Osteocyte (in vitro differentiated cells): ENCODE measurements at regions not wholly inside any gene's neighbourhood (a gene's known extent, or its start where the extent isn't known, plus 50 kb on each side); places are given as distances from the start of the nearest gene placed in this dataset.
"Not testable (repeated sequence)": the region's sequence is repeated elsewhere in the genome, so short reads cannot be mapped to it uniquely, and the experiment has no call there.

Source experiments
- DNase-seq: peaks from one replicate; pipeline ENCODE4 v3.0.0; 2021; ENCODE audit warnings: mixed read lengths; ENCODE audit not compliant: unreplicated experiment; ENCODE audit errors: extremely low spot score
- H3K27ac Mint-ChIP-seq: one replicate; pipeline ENCODE4 v1.8.0; 2021; ENCODE audit warnings: mild to moderate bottlenecking, mixed read lengths; ENCODE audit not compliant: unreplicated experiment
- H3K27me3 Mint-ChIP-seq: one replicate; pipeline ENCODE4 v1.8.0; 2021; ENCODE audit warnings: mixed read lengths; ENCODE audit not compliant: unreplicated experiment
- H3K36me3 Mint-ChIP-seq: one replicate; pipeline ENCODE4 v1.8.0; 2021; ENCODE audit warnings: mixed read lengths; ENCODE audit not compliant: unreplicated experiment
- H3K4me1 Mint-ChIP-seq: one replicate; pipeline ENCODE4 v1.8.0; 2021; ENCODE audit warnings: mixed read lengths; ENCODE audit not compliant: unreplicated experiment
- H3K4me3 Mint-ChIP-seq: one replicate; pipeline ENCODE4 v1.8.0; 2021; ENCODE audit warnings: mild to moderate bottlenecking, moderate library complexity, mixed read lengths; ENCODE audit not compliant: unreplicated experiment
- H3K9me3 Mint-ChIP-seq: one replicate; pipeline ENCODE4 v1.8.0; 2021; ENCODE audit warnings: mixed read lengths; ENCODE audit not compliant: unreplicated experiment
- TF ChIP-seq, protein P1 (sequence below): fragments of 200-600 bp; sonication (generic); IDR thresholded peaks from 2 replicates; pipeline ENCODE4 v1.5.0; 2021; ENCODE audit warnings: antibody characterized with exemption, mild to moderate bottlenecking, moderate library complexity

DNA sequence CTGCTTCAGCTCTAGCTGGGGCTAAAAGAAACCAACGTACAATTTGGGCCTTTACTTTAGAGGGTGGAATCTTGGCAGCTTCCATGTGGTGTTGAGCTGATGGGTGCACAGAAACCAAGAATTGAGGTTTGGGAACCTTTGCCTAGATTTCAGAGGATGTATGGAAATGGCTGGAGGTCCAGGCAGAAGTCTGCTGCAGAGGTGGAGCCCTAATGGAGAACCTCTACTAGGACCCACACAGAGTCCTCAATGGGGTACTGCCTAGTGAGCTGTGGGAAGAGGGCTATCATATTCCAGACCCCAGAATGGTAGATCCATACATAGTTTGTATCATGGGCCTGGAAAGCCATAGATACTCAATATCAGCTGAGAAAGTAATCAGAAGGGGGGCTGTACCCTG lies 500.4 kb upstream of the ATP2B1 start:
- H3K9me3 Mint-ChIP-seq, result peaks cover 7% of the 10 kb centered on the region
- H3K36me3 Mint-ChIP-seq, result peaks cover 3% of the 10 kb centered on the region
- H3K27me3 Mint-ChIP-seq, result no peaks in the 10 kb centered on the region
- no peak for DNase-seq
- peaks cover 10% of the 10 kb centered on the region for H3K4me1 Mint-ChIP-seq
- TF ChIP-seq, protein P1, sequence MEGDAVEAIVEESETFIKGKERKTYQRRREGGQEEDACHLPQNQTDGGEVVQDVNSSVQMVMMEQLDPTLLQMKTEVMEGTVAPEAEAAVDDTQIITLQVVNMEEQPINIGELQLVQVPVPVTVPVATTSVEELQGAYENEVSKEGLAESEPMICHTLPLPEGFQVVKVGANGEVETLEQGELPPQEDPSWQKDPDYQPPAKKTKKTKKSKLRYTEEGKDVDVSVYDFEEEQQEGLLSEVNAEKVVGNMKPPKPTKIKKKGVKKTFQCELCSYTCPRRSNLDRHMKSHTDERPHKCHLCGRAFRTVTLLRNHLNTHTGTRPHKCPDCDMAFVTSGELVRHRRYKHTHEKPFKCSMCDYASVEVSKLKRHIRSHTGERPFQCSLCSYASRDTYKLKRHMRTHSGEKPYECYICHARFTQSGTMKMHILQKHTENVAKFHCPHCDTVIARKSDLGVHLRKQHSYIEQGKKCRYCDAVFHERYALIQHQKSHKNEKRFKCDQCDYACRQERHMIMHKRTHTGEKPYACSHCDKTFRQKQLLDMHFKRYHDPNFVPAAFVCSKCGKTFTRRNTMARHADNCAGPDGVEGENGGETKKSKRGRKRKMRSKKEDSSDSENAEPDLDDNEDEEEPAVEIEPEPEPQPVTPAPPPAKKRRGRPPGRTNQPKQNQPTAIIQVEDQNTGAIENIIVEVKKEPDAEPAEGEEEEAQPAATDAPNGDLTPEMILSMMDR, result no peak
- H3K4me3 Mint-ChIP-seq, result no peak overlapping the region
- H3K27ac Mint-ChIP-seq, result no peak overlapping the region

DNA sequence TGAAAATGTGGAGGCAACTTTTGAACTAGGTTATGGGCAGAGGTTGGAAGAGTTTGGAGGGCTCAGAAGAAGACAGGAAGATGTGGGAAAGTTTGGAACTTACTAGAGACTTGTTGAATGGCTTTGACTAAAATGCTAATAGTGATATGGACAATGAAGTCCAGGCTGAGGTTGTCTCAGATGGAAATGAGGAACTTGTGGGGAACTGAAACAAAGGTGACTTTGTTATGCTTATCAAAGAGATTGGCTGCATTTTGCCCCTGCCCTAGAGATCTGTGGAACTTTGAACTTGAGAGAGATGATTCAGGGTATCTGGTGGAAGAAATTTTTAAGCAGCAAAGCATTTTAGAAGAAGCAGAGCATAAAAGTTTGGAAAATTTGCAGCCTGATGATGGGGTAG lies 499.7 kb upstream of the ATP2B1 start:
- H3K9me3 Mint-ChIP-seq, H3K36me3 Mint-ChIP-seq, DNase-seq, H3K4me1 Mint-ChIP-seq, H3K27me3 Mint-ChIP-seq, H3K4me3 Mint-ChIP-seq, H3K27ac Mint-ChIP-seq: not testable (repeated sequence)

DNA sequence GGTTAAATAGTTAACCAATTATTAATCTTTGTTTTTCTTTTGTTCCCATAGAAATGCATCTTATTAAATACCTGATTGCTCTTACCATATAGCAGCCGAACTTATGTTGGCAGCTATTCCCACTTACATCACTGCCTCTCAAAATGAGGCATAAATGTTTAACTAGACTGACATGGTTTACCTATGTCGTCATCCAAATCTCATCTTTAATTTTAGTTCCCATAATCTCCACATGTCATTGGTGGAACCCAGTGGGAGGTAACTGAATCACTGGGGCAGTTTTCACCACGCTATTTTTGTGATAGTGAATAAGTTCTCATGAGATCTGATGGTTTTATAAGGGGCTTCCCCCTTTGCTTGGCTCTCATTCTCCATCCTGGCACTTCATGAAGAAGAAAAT lies 499.2 kb upstream of the ATP2B1 start:
- no peaks in the 10 kb centered on the region for H3K27me3 Mint-ChIP-seq
- peaks cover 7% of the 10 kb centered on the region for H3K9me3 Mint-ChIP-seq
- no peak for DNase-seq
- H3K4me1 Mint-ChIP-seq, result peaks cover 10% of the 10 kb centered on the region
- H3K4me3 Mint-ChIP-seq, result no peak overlapping the region
- TF ChIP-seq, protein P1, result no peak
- no peak overlapping the region for H3K27ac Mint-ChIP-seq
- H3K36me3 Mint-ChIP-seq, result peaks cover 3% of the 10 kb centered on the region

DNA sequence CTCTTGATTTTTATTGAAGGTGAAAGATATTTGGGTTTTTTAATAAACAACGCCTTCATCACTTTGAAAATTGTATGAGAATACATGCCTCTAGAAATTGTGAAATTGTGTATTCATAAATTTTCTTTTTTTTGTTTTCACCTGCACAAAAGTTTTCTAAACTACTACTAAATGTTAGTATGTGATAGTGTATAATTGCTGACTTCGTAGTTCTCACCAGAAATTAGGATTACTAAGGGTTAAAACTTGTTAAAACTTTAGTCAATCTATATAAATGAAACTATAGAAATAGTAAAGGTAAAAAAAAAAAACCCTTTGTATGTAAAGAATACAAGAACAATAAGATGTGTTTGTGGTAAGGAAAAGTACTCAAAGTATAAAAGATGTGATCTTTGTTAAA lies 496.5 kb upstream of the ATP2B1 start:
- H3K4me3 Mint-ChIP-seq, result no peak overlapping the region
- TF ChIP-seq, protein P1, result no peak
- H3K9me3 Mint-ChIP-seq, result peaks cover 11% of the 10 kb centered on the region
- no peak overlapping the region for H3K27ac Mint-ChIP-seq
- peaks cover 3% of the 10 kb centered on the region for H3K36me3 Mint-ChIP-seq
- H3K27me3 Mint-ChIP-seq, result no peaks in the 10 kb centered on the region
- no peaks in the 10 kb centered on the region for H3K4me1 Mint-ChIP-seq
- no peak for DNase-seq

DNA sequence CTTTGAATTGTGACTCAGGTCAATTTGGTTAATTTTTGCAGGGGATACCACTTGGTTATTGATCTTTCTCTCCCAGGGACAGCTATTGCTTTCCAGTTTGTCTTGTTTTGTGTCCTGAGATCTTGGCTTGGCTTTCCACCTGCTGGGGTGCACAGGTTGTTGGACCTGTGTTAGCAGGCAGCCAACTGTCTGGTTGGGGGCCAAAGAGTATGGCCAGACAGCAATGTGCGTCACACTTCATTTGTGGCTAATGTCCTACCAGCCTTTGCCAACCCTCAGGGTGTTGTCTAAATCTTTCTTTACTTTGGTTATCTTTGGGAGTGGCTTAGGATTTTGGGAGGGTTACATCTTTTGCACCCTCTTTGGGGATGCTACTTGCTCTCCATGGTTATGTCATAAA lies 494.9 kb upstream of the ATP2B1 start:
- TF ChIP-seq, protein P1, result no peak
- Mint-ChIP-seq H3K4me1 (peaks cover 6% of the 10 kb centered on the region), H3K27ac (no peak overlapping the region), H3K36me3 (peaks cover 2% of the 10 kb centered on the region), H3K4me3 (no peak overlapping the region), H3K27me3 (no peaks in the 10 kb centered on the region), H3K9me3 (peaks cover 9% of the 10 kb centered on the region)
- DNase-seq, result no peak

DNA sequence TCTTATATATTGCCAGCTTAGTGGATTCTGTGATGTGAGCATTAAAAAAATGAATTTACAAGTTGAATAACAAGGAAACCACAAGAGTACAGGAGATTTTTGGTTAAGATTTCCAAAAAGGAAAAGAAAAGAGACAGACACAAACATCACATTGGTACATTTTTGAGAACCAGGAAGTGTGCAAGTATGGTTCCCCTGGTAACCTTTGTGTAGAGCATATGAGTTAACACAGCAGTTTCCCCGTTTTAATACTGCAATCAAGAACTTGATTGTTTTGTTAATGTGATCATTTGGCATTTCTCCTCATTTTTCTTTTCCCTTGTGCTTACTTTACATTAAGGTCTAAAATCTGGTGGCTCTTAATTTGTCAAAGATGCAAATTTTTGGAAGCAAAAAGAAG lies 490.4 kb upstream of the ATP2B1 start:
- Mint-ChIP-seq H3K36me3 (no peaks in the 10 kb centered on the region), H3K4me3 (no peak overlapping the region), H3K27ac (no peak overlapping the region), H3K9me3 (peaks cover 3% of the 10 kb centered on the region), H3K4me1 (peaks cover 6% of the 10 kb centered on the region), H3K27me3 (no peaks in the 10 kb centered on the region)
- DNase-seq, result no peak
- TF ChIP-seq, protein P1, result no peak
